Neural progenitor cell (in vitro differentiated cells): ENCODE measurements at regions not wholly inside any gene's neighbourhood (a gene's known extent, or its start where the extent isn't known, plus 50 kb on each side); places are given as distances from the start of the nearest gene placed in this dataset.

Experiments
- EZH2 ChIP-seq: fragments of 200-600 bp; sonication (generic); IDR thresholded peaks from 2 replicates; pipeline ENCODE4 v1.6.1; 2017; ENCODE audit warnings: antibody characterized with exemption, mild to moderate bottlenecking, moderate library complexity
- EZH2phosphoT487 ChIP-seq: fragments of 200-600 bp; sonication (generic); IDR thresholded peaks from 2 replicates; pipeline ENCODE4 v1.6.1; 2017; ENCODE audit warnings: antibody characterized with exemption
- TF ChIP-seq, protein P1 (sequence below): fragments of 200-600 bp; sonication (generic); IDR thresholded peaks from 2 replicates; pipeline ENCODE4 v1.5.1; 2017; ENCODE audit warnings: antibody characterized with exemption, mild to moderate bottlenecking

- TF ChIP-seq EZH2phosphoT487 (no peak), EZH2 (no peak)
- TF ChIP-seq, protein P1, sequence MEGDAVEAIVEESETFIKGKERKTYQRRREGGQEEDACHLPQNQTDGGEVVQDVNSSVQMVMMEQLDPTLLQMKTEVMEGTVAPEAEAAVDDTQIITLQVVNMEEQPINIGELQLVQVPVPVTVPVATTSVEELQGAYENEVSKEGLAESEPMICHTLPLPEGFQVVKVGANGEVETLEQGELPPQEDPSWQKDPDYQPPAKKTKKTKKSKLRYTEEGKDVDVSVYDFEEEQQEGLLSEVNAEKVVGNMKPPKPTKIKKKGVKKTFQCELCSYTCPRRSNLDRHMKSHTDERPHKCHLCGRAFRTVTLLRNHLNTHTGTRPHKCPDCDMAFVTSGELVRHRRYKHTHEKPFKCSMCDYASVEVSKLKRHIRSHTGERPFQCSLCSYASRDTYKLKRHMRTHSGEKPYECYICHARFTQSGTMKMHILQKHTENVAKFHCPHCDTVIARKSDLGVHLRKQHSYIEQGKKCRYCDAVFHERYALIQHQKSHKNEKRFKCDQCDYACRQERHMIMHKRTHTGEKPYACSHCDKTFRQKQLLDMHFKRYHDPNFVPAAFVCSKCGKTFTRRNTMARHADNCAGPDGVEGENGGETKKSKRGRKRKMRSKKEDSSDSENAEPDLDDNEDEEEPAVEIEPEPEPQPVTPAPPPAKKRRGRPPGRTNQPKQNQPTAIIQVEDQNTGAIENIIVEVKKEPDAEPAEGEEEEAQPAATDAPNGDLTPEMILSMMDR = no peak
Measured at GRCh38 chr14:28953973-28954372, 187.4 kb downstream of the FOXG1 start.
